NT2/D1 (cell line): ENCODE measurements at regions not wholly inside any gene's neighbourhood (a gene's known extent, or its start where the extent isn't known, plus 50 kb on each side); places are given as distances from the start of the nearest gene placed in this dataset.

Experiments used
- DNase-seq: peaks from one replicate; pipeline ENCODE4 v3.0.0-alpha.2; 2011; ENCODE audit warnings: low read depth, low spot score
- H3K27me3 ChIP-seq: 2 replicates; pipeline ENCODE4 v1.6.0; 2011; ENCODE audit warnings: mild to moderate bottlenecking; ENCODE audit not compliant: insufficient read length, insufficient read depth
- H3K36me3 ChIP-seq: 2 replicates; pipeline ENCODE4 v1.6.1; 2011; ENCODE audit warnings: mild to moderate bottlenecking, low read length, mixed read lengths; ENCODE audit not compliant: insufficient read depth, insufficient read length
- H3K4me1 ChIP-seq: 2 replicates; pipeline ENCODE4 v1.5.1; 2011; ENCODE audit not compliant: insufficient read depth, insufficient read length
- H3K4me3 ChIP-seq: 2 replicates; pipeline ENCODE4 v1.5.1; 2011; ENCODE audit warnings: low read depth; ENCODE audit not compliant: insufficient read length
- H3K9ac ChIP-seq: 2 replicates; pipeline ENCODE4 v1.6.0; 2011; ENCODE audit warnings: low read depth; ENCODE audit not compliant: insufficient read length
- H3K9me3 ChIP-seq: 2 replicates; pipeline ENCODE4 v1.5.1; 2011; ENCODE audit warnings: mild to moderate bottlenecking, low read length; ENCODE audit not compliant: insufficient read depth
- SUZ12 ChIP-seq: IDR thresholded peaks from 2 replicates; pipeline ENCODE4 v1.6.1; 2011; ENCODE audit not compliant: insufficient read length, insufficient read depth; ENCODE audit errors: extremely low read depth
- YY1 ChIP-seq: IDR thresholded peaks from 2 replicates; pipeline ENCODE4 v1.6.1; 2011; ENCODE audit not compliant: insufficient read length, insufficient read depth
- ZNF274 ChIP-seq: IDR thresholded peaks from 2 replicates; pipeline ENCODE4 v1.6.1; 2011; ENCODE audit warnings: mild to moderate bottlenecking, low read depth, low read length

GRCh38 chr2:49861821-49862220 is 707.5 kb upstream of the FSHR start:
- DNase-seq, result no peak
- TF ChIP-seq SUZ12, result no peak
- no peak for TF ChIP-seq ZNF274
- no peak for TF ChIP-seq YY1

GRCh38 chr2:49860834-49861233 is 706.5 kb upstream of the FSHR start:
- Histone ChIP-seq H3K9me3 (no peaks in the 10 kb centered on the region), H3K4me1 (no peaks in the 10 kb centered on the region), H3K36me3 (no peaks in the 10 kb centered on the region), H3K4me3 (no peak overlapping the region), H3K27me3 (no peaks in the 10 kb centered on the region), H3K9ac (no peak overlapping the region)
- no peak for TF ChIP-seq YY1
- no peak for TF ChIP-seq ZNF274
- TF ChIP-seq SUZ12, result no peak
- DNase-seq, result no peak

More at GRCh38 chr2:49861821-49862220, 707.5 kb upstream of the FSHR start:
- no peak overlapping the region for H3K4me3 ChIP-seq
- H3K27me3 ChIP-seq, result no peaks in the 10 kb centered on the region
- H3K9ac ChIP-seq, result no peak overlapping the region
- no peaks in the 10 kb centered on the region for H3K4me1 ChIP-seq
- H3K9me3 ChIP-seq, result no peaks in the 10 kb centered on the region
- H3K36me3 ChIP-seq, result no peaks in the 10 kb centered on the region

- no peaks in the 10 kb centered on the region for H3K36me3 ChIP-seq
- no peak for TF ChIP-seq YY1
- no peak for TF ChIP-seq SUZ12
- no peak for TF ChIP-seq ZNF274
- no peaks in the 10 kb centered on the region for H3K9me3 ChIP-seq
- no peak overlapping the region for H3K4me3 ChIP-seq
- no peak overlapping the region for H3K9ac ChIP-seq
- H3K27me3 ChIP-seq, result no peaks in the 10 kb centered on the region
- DNase-seq, result no peak
- H3K4me1 ChIP-seq, result no peaks in the 10 kb centered on the region
These were observed 705.9 kb upstream of the FSHR start for GRCh38 chr2:49860170-49860569.

GRCh38 chr2:49858657-49859056 is 704.3 kb upstream of the FSHR start:
- TF ChIP-seq YY1, result no peak
- no peak for TF ChIP-seq ZNF274
- no peak for TF ChIP-seq SUZ12
- Histone ChIP-seq H3K9me3 (no peaks in the 10 kb centered on the region), H3K4me1 (no peaks in the 10 kb centered on the region), H3K27me3 (no peaks in the 10 kb centered on the region), H3K9ac (no peak overlapping the region), H3K4me3 (no peak overlapping the region), H3K36me3 (no peaks in the 10 kb centered on the region)
- DNase-seq, result no peak

GRCh38 chr2:49858113-49858490 is 703.8 kb upstream of the FSHR start:
- no peaks in the 10 kb centered on the region for H3K27me3 ChIP-seq
- TF ChIP-seq SUZ12 (no peak), YY1 (no peak), ZNF274 (no peak)

GRCh38 chr2:49857371-49858112 is 703.2 kb upstream of the FSHR start:
- DNase-seq, result no peak

More at GRCh38 chr2:49858113-49858490, 703.8 kb upstream of the FSHR start:
- DNase-seq, result no peak
- Histone ChIP-seq H3K4me1 (no peaks in the 10 kb centered on the region), H3K9ac (no peak overlapping the region), H3K36me3 (no peaks in the 10 kb centered on the region), H3K4me3 (no peak overlapping the region), H3K9me3 (no peaks in the 10 kb centered on the region)

GRCh38 chr2:49845671-49846070 is 691.4 kb upstream of the FSHR start:
- Histone ChIP-seq H3K27me3 (no peaks in the 10 kb centered on the region), H3K9me3 (no peaks in the 10 kb centered on the region; the same call in 1 of the 2 replicates), H3K9ac (no peak overlapping the region), H3K4me1 (no peaks in the 10 kb centered on the region), H3K4me3 (no peak overlapping the region), H3K36me3 (no peaks in the 10 kb centered on the region)
- no peak for DNase-seq
- TF ChIP-seq YY1 (no peak), SUZ12 (no peak), ZNF274 (no peak)

More at GRCh38 chr2:49857371-49858112, 703.2 kb upstream of the FSHR start:
- no peaks in the 10 kb centered on the region for H3K4me1 ChIP-seq
- no peaks in the 10 kb centered on the region for H3K9me3 ChIP-seq
- no peak overlapping the region for H3K9ac ChIP-seq
- TF ChIP-seq SUZ12, result no peak
- no peak for TF ChIP-seq ZNF274
- no peak for TF ChIP-seq YY1
- no peak overlapping the region for H3K4me3 ChIP-seq
- H3K36me3 ChIP-seq, result no peaks in the 10 kb centered on the region
- H3K27me3 ChIP-seq, result no peaks in the 10 kb centered on the region
